Caki2 (cell line): ENCODE measurements at regions not wholly inside any gene's neighbourhood (a gene's known extent, or its start where the extent isn't known, plus 50 kb on each side); places are given as distances from the start of the nearest gene placed in this dataset.

ENCODE experiments used
- DNase-seq: peaks from one replicate; pipeline ENCODE4 v3.0.0-alpha.2; 2015; ENCODE audit warnings: low read depth
- in situ Hi-C: cut with HindIII; loops from 2 replicates; pipeline ENCODE4 v1.10.0; 2016; ENCODE audit warnings: low sequenced_read_pairs, low pct_unique_long_range_greater_than_20kb, mixed read lengths

DNA sequence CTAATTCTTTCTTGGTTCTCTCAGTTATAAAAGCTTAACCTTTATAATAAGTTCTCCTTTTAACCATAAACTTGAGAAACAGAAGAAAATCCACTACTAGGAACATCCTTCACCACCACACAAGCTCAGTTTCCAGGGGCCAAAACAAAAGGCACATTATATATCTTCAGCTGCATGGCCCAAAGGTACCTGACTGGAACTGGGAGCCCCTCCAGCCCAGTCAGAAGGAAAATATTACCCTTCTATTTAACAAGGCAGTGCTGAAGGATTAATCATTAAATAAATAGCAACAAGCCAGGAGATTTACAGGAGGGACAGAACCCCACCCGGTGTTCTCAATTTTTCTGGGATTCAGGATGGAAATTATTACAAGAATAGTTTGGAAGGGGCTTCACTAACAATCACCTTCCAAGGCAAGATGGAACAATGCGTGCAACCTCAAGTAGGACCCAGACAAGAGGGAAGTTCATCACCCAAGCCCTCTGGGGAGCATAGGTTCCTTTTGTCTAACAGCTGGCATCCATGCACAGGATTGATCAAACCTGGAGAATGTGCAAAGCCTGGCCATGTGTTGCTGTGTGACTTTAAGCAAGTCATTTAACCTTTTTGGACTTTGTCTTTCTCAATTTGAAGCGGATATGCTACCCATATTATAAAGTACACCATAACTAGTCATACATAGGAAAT is 159.6 kb upstream of the SETBP1 start:
- no peak for DNase-seq
- in situ Hi-C loops = no loop called here

DNA sequence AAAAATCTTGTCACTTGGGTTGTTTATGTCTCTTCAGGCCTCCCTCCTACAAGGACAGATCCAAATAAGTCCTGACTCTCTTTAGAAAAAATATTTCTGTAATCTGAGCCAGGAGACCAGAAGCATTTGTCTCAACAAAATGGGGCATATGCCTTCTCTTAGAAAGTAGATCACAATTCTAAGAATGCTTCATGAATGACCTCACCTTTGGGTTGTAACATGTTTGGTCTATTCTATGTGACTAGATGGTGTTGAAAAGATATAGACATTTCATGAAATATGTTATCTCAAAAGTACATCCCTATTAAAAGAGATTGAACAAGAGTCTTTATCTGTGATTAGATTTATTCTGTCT is 159.0 kb upstream of the SETBP1 start:
- in situ Hi-C loops = no loop called here
- DNase-seq = no peak

DNA sequence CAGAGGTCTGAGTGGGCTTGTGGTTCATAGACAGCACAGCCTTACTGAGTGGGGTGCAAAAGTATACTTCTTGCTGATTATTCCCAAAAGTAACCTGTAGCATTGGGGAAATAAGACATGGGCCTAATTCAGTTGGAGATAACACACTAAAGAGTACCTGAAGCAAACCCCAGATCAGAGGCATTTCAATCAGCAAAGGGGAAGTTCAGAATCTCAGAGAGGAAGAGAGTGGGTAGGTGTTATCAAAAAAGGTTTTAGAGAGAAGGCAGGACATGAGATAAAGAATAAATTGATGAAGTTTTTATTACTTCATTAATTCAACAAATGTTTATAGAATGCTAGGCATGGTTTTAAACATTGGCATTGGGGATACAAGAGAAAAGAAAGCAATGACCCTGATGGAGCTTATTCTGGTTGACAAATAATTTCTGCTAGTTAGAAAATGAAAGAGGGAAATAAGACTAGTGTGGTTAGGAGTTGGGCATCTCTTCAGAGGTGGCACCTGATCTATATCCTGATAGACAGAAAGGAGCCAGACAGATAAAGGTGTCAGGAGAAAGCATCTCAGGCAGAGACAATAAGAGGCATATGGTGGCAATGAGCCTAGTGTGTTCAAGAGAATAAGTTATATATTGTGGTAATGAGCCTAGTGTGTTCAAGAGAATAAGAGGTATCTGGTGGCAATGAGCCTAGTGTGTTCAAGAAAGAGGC is 153.8 kb upstream of the SETBP1 start:
- in situ Hi-C loops = no loop called here
- DNase-seq = no peak

DNA sequence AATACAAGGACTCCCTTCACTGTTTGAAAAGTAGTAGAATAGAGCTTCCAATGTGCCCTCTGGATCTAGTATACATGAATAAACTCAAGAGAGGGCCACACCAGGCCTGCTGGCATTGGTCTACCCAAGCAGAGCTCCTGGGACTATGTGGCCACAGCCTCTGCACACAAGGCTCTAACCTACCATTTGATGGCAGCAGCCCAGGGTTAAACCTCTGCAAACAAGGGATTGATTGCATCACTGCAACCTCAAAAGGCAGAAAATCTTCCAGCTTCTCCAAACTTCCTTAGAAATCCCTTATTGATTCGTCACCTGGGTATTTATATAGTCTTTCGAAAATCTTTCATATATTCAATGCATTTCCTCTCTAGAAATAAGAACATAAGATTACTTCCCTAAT is 147.6 kb upstream of the SETBP1 start:
- no peak for DNase-seq
- in situ Hi-C loops = no loop called here

DNA sequence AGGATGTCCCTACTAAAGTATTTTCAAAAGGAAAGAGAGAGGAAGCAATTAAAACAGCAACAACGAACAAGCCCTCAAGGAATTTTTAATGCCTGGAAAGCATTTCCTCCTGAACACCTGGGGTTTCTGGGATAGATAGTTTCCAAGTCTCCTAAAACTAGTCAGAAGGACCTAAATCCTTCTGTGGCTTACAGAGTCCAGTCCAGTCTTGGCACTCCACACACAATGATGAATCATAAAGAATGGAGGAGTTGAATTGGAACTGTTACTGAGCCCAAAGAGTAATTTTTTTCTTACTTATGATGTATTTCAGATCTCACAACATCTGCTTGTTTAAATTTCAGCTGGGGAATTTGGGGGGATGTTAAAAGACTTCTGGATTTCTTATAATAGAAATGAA is 144.6 kb upstream of the SETBP1 start:
- in situ Hi-C loops = no loop called here
- DNase-seq = no peak

DNA sequence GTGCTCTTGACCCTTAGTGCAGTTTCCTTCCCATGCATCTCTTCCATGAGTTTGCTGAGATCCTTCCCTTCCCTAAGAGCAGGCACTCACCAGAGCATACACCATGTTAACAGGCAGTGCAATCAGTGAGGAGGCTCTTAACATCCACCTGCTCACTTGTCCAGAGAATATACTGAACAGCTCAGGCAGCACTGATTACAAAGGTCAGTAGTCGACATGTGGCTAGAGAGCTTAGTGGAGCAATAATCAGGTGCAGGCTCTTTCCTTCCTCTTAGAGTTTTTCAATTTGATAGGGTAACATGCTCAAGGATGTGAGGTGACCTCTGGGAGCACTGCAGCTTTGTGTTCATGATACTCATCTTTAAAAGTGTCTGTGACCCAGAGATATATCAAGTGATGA is 144.1 kb upstream of the SETBP1 start:
- in situ Hi-C loops = no loop called here
- DNase-seq = no peak

DNA sequence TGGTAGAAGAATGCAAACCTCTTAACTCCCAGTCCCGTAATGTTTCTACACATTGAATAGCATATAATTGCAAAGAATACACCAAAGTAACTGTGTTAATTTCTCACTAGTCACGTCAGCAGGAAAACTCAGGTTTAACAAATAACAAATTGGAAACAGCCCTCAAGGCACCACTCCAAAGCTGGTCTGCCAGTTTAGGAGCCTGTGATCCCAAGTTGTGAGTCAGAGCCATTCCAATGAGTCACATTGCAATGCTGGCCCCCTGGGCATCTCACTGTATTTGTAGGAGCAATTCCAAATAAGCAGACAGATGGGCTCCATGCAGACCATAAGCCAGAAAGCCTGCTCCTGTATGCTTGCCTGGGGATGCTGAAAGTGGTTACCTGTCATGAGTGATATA is 143.2 kb upstream of the SETBP1 start:
- in situ Hi-C loops = no loop called here
- DNase-seq = peak; percentile 36

DNA sequence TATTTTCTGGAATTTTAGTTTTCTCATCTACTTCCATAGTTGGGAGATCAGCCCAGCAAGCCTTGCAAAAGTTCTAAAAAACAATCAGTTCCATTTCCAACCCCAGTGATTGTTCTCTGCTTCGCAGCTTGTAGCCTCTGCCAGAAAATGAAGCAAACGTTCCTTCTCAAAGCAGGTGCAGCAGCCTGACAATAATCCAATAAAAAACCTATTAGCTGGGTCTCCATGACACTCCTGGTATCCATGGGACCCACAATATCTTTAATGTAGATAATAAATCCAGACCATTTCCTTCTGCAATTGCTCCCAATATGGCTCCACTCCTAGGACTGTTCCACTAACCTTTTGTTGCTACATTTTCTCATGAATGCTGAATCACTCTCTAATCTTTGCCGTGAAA is 140.8 kb upstream of the SETBP1 start:
- DNase-seq = no peak
- in situ Hi-C loops = no loop called here

DNA sequence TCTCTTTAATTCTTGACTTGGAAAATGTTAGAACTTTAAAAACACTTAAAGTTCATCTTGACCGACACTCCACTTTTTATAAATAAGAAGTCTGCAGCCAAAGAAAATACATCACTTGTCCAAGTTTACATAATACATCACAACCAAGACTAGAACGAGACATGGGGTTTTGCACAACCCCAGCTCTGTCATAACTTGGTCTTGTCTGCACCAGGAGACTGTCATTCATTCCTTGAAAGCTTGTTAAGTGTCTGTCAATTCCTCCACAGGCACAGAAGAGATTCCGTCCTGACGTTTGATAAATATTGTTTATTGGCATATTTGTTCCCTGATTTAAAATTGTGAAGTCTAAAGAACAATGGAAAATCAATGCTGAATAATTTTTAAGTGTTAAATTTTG is 139.5 kb upstream of the SETBP1 start:
- in situ Hi-C loops = no loop called here
- DNase-seq = no peak

DNA sequence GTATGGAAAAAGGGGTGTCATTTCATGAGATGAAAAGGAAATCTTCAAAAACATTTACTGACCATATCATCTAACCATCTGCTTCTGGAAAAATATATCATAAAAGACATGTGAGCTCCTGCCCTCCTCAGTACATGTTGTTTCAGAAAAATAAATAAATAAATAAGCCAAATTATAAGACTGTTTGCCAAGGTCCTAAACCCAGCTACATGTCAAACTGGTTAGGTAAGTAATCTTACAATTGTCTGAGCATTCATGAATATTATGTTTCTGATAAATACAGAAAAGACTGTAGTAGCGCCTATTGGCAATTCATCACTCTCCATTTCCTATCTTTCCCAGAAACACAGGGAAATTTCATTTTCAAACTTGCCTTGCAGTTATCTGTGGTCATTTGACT is 138.9 kb upstream of the SETBP1 start:
- in situ Hi-C loops = no loop called here
- DNase-seq = no peak

DNA sequence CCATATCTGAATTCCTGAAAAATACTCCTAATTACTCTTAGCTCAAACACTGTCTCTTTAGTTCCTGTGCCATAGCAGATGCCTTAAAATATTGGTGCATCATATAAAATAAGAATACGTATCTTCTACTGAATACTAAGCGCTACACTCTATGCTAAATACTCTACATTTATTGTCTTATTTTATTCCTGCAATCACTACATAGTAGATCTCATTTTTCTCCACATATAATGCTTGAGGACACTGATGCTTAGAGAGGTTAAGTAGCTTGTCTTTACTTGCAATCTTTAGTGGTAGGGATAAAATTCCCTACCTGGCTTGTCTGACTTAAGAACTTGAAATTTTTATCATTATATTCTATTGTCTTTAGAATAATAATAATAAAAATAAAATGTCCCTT is 137.3 kb upstream of the SETBP1 start:
- in situ Hi-C loops = no loop called here
- DNase-seq = no peak

DNA sequence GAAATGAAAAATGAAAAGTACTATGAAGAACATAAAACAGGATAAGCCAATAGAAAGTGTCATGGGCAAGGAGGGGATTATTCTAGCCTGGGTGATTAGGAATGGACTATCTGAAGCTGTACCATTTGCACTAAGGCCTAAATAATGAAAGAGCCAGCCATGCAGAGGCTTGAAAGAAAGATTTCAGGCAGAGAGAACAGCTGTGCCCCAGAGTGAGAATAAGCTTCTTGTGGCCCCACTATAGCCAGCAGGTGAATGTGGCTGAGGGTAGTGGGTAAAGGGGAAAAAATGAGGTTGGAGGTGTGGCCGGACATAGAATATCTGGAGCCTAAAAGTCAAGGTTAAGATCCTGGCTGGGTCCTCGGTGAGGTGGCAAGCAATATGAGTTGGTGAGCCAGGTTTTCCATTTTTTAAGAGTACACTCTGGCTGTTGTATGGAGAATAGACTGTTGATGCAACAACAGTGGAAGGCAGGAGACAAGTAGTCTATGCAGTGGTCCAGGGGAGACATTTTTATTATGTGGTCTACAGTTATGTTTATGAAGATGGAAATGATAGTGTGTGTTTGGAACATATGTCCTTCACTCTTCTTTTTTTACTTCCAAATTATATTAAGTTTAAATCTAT is 135.2 kb upstream of the SETBP1 start:
- DNase-seq = no peak
- in situ Hi-C loops = no loop called here

DNA sequence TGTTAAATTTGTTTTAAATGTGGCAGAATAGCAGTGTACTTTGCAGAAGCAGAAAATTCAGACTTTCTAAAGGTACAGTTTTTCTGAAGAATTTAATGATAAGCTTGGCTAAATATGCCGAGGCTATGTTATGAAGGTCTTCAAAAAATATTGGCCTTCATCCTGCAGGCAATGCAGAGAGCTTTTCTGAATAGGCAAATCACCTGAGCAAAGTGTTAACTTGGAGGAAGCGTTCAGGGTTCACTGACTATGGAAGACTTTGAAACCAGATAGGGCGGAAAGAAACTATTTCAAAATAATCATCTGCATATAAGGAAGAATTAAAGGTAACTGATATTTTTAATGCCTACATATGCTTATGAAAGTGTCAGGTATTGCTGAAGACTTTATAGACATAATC is 133.7 kb upstream of the SETBP1 start:
- in situ Hi-C loops = no loop called here
- DNase-seq = no peak

DNA sequence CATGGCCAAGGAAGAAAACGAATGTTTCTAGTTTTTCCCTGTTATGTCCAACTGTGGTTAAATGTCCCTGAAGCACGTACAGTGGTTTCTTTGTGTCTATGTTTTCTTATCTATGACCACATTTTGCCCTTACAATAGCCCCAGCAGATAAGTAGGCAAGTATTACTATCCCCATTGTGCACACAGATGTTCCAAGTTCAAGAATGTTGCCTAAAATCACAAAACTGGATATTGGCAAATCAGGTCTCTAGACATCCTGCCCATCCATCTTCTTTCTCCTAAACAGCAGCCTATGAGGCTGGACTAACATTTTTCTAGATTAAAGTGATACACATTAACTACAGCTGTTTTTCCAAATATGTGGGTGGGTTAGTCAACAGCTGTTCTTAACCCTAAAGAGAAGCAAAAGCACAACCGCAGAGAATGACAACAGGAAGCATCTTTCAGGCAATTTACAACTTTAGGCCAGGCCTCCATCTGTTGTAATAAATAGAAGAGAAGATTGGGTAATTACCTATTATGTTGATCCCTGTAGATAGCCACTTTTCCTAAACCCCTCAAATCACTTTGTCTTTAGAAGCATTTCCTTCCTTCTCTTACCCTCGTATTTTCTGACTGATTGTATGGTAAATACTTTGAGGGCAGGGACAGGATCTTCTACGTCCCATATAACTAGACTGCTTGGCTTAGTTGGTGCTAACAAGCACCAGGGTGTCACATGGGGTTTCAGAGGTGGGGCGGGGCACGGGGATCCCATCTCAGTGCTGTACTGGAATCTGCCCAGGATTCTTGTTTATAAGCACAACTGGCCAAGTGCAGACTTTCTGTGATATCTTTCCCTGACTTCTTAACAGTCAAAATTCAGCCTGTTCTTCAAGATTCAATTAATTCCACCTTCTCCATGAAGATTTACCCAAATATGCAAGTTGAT is 132.1 kb upstream of the SETBP1 start:
- no peak for DNase-seq
- in situ Hi-C loops = no loop called here

DNA sequence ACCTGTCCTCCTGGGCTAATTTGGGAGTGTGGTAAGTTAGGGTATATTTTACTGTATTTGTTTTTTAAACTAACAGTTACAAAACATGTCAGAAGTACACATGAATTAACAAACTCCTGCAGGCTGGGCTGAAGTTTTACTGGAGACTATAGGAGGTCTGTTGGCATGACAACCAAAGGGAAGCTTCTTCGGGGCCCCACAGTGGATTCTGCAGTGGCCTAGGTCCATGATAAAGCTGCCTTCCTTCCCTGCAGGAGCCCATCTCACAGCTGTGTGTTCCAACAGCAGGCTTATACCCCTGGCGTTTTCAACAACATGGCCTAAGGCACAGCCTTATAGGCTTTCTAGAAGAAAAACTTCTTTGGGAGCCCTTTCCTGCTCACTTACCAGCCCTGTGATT is 128.0 kb upstream of the SETBP1 start:
- in situ Hi-C loops = no loop called here
- DNase-seq = no peak

DNA sequence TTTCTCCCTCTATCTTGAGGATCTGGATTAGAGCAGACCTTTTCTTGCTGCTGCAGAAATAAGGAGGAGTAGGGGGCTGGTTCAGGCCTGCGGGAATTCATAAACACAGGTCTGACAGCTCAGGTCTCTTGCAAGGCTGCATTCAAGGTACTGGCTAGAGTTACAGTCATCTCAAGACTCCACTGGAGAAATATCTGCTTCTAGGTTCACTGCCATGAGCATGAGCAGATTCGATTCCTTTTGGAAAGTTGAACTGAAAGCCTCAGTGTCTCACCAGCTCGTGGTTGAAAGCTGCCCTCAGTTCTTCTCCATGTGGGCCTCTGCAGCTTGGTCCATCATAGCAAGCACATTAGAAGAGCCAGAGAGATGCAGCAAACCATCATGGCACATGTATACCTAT is 124.4 kb upstream of the SETBP1 start:
- in situ Hi-C loops = no loop called here
- no peak for DNase-seq

DNA sequence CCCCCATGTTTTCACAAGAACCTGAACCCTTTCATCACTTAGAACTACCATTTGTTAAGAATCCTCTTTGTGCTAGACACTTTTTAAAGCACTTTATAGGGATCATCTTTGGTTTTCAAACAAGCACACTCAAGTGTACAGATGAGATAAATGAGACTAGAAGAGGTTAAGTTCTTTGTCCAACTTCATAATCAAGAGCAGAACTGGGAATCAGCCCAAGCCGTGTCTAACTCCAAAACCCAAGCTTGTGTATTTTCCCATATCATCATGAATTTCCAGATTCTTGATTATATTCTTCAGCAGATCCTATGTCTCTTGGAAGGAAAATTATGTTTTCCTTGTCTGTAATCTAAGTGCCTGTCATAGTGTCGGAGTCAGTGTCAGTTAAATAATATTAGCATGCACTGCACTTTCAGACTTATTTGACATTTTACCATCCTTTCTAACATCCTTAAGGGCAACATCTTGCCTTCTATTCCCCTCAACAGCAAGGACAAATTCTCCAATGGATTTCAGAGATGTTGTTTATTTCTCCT is 123.0 kb upstream of the SETBP1 start:
- in situ Hi-C loops = no loop called here
- no peak for DNase-seq

DNA sequence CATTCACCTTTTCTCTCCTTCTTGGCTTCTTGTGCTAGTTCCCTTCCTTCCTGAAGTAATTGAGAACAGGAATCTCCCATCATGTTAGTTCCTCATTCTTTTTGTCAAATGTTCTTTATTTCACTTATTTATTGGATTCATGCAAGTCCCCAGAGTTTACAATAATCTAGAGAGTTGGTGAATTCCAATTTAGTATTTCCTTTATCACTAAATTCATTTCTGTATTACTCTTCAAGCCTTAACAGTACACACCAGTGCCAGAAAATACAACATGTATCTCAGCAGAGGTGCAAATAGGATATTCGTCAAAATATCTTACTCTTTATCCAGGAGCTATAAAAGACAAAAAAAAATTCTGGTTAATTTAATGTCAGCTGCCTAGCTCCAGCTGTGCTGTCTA is 121.9 kb upstream of the SETBP1 start:
- in situ Hi-C loops = no loop called here
- DNase-seq = no peak

DNA sequence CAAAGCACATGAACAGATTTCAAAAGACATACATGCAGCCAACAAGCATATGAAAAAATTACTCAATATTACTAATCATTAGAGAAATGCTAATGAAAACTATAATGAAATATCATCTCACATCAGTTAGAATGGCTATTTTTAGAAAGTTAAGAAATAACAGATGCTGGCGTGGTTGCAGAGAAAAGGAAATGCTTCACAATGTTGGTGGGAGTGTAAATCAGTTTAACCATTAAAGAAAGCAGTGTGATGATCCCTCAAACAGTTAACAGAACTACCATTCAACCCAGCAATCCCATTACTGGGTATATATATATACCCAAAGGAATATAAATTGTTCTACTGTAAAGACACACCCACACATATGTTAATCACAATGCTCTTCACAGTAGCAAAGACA is 117.7 kb upstream of the SETBP1 start:
- no peak for DNase-seq
- in situ Hi-C loops = no loop called here
